PC-3 (cell line): ENCODE measurements at regions not wholly inside any gene's neighbourhood (a gene's known extent, or its start where the extent isn't known, plus 50 kb on each side); places are given as distances from the start of the nearest gene placed in this dataset.

ENCODE experiments used
- CTCF ChIP-seq: fragments of 300-600 bp; sonication (generic); conservative IDR thresholded peaks from 2 replicates; pipeline ENCODE4 v1.5.1; 2017; ENCODE audit warnings: antibody characterized with exemption, low read depth, mild to moderate bottlenecking, low read length
- EZH2 ChIP-seq: fragments of 300-600 bp; sonication (generic); IDR thresholded peaks from one replicate; pipeline ENCODE4 v1.6.1; 2017; ENCODE audit warnings: antibody characterized with exemption, mild to moderate bottlenecking, low read length; ENCODE audit not compliant: unreplicated experiment
- EZH2phosphoT487 ChIP-seq: fragments of 300-600 bp; sonication (generic); IDR thresholded peaks from 2 replicates; pipeline ENCODE4 v1.6.1; 2018; ENCODE audit warnings: mild to moderate bottlenecking, antibody characterized with exemption, low read length, borderline replicate concordance

- TF ChIP-seq EZH2phosphoT487 (no peak), CTCF (no peak), EZH2 (no peak)
Observed at GRCh38 chr1:112146201-112146715, 156.8 kb upstream of the KCND3 start.
